HG03457 (cell line): ENCODE measurements at regions not wholly inside any gene's neighbourhood (a gene's known extent, or its start where the extent isn't known, plus 50 kb on each side); places are given as distances from the start of the nearest gene placed in this dataset.

Source experiments
- ATAC-seq: cut with Tn5 transposase; IDR thresholded peaks from one replicate; pipeline ENCODE4 v1.9.1; 2021; ENCODE audit warnings: moderate number of reproducible peaks; ENCODE audit not compliant: unreplicated experiment

DNA sequence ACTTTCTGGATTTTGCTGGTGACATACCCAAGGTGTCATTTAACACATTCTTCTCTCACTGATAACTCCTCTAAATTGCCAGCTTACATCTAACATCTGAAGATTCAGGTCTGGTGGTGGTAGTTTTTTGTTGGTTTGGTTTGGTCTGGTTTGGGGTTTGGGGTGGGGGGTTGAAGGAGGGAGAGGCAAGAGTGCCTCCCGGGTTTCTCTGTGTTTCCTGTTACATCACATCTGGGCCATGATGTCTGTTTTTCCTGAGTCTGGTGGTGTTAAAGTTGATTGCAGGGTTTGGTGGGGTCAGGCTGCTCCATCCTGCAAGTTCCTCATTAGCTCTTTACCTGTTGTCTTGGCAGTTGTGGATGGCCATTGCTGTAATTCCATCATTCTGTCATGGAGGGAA, 155.8 kb upstream of the UBL3 start:
- no peak for ATAC-seq

DNA sequence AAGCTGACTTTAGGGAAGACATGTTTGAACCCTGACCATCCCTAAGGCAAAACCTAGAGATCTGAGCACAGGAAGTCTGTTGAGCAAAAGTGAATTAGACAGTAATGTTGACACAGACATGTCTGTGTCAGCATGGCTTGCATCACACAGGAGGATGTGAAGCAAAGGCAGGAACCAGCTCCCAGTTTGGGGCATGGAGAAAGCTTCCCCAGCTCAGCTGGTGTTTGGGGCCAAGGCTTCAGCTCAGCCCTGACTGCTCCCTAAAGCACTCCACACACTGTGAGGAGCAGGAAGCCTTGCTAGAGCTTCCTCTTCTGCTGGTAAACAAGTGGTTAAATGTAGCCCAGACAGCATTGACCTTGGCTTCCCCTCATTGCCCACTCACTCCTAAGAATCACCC, 153.8 kb upstream of the UBL3 start:
- ATAC-seq = no peak

DNA sequence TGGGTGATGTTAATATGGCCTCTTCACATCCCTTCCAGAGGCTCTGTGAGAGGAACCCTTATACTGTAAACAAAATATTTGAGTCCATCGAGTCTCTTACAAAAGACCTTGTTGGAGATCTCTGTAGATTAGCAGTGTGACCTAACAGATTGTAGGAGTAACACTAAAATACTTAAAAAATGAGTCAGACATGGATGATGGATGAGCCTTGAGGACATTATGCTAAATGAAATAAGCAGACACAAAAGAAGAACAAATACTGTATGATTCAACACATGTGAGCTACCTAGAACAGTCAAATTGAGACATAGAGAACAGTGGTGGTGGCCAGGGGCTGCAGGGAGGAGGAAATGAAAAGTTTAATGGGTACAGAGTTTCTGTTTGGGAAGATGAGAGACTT, 152.2 kb upstream of the UBL3 start:
- no peak for ATAC-seq

DNA sequence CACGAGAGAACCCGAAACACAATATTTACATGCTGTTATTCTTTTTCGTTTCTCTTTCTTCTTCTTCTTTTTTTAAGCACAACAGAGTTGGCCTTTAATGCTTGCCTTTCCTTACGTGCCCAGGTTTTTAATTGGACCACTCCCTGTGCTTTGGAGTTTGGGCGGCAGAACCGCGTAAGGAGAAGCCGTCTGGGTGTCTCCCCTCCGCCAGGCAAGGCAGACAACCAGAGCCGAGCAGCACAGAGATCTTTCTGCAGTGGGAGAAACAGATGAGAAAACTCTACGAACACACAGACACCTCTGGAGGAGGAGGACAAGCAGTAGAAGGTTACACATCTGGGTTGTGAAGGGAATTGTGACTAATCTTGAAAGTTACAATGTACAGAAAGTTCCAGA, 150.0 kb upstream of the UBL3 start:
- ATAC-seq = no peak

DNA sequence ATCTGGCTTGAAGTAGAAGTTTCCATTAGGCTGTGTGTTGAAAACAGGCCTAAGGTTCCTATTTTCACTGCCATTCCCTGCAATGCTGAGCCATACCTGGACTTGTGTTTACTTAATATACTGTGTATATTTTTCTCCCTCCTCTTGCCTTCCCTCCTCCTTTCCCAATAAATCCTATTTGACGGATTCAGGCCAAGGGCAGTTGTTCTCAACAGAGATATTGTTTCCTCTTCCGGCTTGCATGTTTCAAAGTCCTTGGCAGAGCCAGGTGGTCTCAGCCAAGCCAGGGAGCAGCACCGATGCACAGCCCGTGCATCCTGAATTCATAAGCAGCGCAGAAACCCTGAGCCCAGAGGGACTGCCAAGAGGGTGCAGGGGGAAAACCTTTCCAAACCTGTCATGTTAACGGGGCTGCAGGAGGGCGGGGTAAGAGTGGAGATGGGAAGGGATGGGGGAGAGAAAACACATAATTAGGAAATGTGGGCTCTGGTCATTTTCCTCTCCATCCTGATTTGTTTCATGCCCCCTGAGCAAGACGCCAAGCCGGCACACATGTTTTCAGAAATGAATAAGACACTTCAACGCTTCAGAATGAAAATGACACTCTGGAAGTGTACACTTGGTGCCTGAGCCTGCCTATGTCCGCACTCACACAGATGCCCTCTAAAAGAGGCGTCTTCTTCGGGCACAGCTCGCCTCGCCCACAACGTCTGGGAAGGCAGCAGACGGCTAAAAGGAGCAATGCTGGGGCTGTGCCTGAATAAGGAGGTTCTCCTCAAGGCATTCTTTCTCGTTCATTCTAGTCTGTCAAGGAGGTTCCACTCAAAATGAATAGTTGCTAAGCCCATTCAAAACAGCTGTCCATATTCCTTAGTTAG, 149.3 kb upstream of the UBL3 start:
- no peak for ATAC-seq

- no peak for ATAC-seq
Measured at GRCh38 chr13:29996316-29996715, 145.9 kb upstream of the UBL3 start.

- ATAC-seq = no peak
Measured at GRCh38 chr13:29994911-29995595, 144.6 kb upstream of the UBL3 start.

- ATAC-seq = no peak
Measured at GRCh38 chr13:29993716-29994488, 143.5 kb upstream of the UBL3 start.

GRCh38 chr13:29993196-29993595, 142.8 kb upstream of the UBL3 start:
- ATAC-seq = no peak

GRCh38 chr13:29991343-29991742, 140.9 kb upstream of the UBL3 start:
- no peak for ATAC-seq

DNA sequence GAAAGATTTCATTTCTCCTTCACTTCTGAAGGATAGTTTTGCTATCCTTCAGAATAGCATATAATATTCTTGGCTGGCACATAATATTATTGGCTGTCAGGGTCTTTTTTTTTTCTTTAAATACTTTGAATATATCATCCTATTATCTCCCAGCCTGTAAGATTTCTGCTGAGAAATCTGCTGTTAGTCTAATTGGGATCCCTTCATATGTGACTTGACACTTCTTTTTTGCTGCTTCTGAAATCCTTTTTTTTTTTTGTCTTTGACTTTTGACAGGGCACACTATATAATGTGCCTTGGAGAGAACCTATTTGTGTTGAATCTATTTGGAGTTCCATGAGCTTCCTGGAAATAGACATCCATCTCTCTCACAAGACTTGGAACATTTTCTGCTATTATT, 136.9 kb upstream of the UBL3 start:
- ATAC-seq = no peak

GRCh38 chr13:29980339-29980738, 129.9 kb upstream of the UBL3 start:
- no peak for ATAC-seq

- ATAC-seq = no peak
Measured at GRCh38 chr13:29978211-29978610, 127.8 kb upstream of the UBL3 start.

- no peak for ATAC-seq
Measured at GRCh38 chr13:29977476-29978120, 127.2 kb upstream of the UBL3 start.

DNA sequence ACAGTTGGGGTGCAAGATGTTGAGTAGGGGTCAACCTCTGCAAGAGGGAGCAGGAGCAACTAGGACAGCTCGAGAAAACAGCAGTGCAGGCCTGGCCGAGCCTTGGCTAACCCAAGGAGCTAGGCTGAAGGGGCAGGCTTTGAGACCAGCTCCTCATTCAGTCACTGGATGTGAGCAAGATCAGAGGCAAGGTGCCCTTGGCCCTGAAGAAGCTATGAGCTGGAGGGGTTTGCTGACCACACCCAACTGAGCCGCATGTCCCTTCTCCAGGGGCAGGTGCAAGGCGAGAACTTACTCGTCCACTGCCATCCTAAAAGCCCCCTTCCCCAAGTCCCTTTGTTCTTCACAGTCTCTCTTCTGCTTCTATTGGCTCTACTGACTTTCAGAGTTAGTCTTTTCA, 126.1 kb upstream of the UBL3 start:
- no peak for ATAC-seq

DNA sequence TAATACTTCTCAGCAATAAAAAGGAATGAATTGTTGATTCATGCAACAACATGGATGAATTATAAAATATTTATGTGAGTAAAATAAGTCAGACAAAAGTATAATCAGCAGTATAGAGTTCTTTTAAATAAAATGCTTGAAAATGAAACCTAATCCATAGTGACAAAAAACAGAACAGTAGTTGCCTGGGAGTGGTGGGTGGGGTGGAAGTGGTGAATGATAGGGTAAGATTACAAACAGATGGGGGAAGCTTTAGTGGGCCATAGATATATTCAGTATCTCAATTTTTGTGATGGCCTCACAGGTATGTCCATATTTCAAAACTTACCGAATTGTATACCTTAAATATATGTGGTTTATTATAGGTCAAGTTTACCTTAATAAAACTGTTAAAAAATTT, 124.9 kb upstream of the UBL3 start:
- no peak for ATAC-seq

DNA sequence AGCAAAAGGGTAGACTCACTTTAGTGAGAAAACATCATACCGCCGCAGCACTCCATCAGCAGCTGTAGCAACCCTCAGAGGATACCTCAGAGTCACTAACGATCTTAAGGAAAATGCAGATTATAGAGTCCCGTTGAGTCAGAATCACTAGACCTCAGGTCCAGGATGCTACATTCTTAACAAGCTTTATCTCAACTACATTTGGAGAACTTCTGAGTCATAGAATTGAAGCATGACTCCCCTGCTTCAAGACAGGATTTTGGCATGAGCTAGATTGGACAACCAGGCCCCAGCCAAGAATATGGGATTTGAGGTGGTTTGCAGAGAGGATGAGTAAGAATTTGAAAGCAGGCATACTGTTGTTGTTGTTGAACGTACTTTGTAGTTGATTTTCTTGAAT, 118.9 kb upstream of the UBL3 start:
- ATAC-seq = no peak

GRCh38 chr13:29964181-29964845, 113.9 kb upstream of the UBL3 start:
- no peak for ATAC-seq

- ATAC-seq = no peak
Measured at GRCh38 chr13:29963089-29963488, 112.7 kb upstream of the UBL3 start.

- ATAC-seq = no peak
Measured at GRCh38 chr13:29961036-29961670, 110.7 kb upstream of the UBL3 start.
